GM23338 (cell line): ENCODE measurements at regions not wholly inside any gene's neighbourhood (a gene's known extent, or its start where the extent isn't known, plus 50 kb on each side); places are given as distances from the start of the nearest gene placed in this dataset.

Experiments
- ATAC-seq: fragments of 200-7000 bp; cut with Tn5 transposase; 3 replicates; pipeline ENCODE4 v1.9.1; 2020
- DNase-seq: peaks from one replicate; pipeline ENCODE4 v3.0.0-alpha.2; 2015; ENCODE audit warnings: low spot score
- H2AFZ ChIP-seq: fragments of 200-600 bp; sonication (generic); 2 replicates; pipeline ENCODE4 v1.8.0; 2016; ENCODE audit warnings: antibody characterized with exemption, mild to moderate bottlenecking, moderate library complexity
- H3F3A ChIP-seq: fragments of 200-600 bp; sonication (generic); replicated peaks from 2 replicates; pipeline ENCODE4 v1.8.0; 2017; ENCODE audit warnings: antibody characterized with exemption, mixed run types, low read depth
- H3K27ac ChIP-seq: fragments of 200-600 bp; sonication (generic); 2 replicates; pipeline ENCODE4 v1.6.1; 2016; ENCODE audit warnings: low read depth
- H3K27me3 ChIP-seq: fragments of 200-600 bp; sonication (generic); 2 replicates; pipeline ENCODE4 v1.8.0; 2016; ENCODE audit warnings: mild to moderate bottlenecking, mixed run types, moderate library complexity; ENCODE audit not compliant: insufficient read depth
- H3K36me3 ChIP-seq: fragments of 200-600 bp; sonication (generic); 2 replicates; pipeline ENCODE4 v1.8.0; 2016; ENCODE audit warnings: mild to moderate bottlenecking; ENCODE audit not compliant: insufficient read depth
- H3K4me1 ChIP-seq: fragments of 200-600 bp; sonication (generic); 2 replicates; pipeline ENCODE4 v1.8.0; 2016; ENCODE audit warnings: mild to moderate bottlenecking, moderate library complexity; ENCODE audit not compliant: insufficient read depth
- H3K4me2 ChIP-seq: fragments of 200-600 bp; sonication (generic); 2 replicates; pipeline ENCODE4 v1.7.1; 2017; ENCODE audit warnings: mixed run types
- H3K4me3 ChIP-seq: fragments of 200-600 bp; sonication (generic); 2 replicates; pipeline ENCODE4 v1.6.1; 2016; ENCODE audit warnings: mixed run types
- H3K79me2 ChIP-seq: fragments of 200-600 bp; sonication (generic); replicated peaks from 2 replicates; pipeline ENCODE4 v1.8.0; 2017; ENCODE audit warnings: mild to moderate bottlenecking; ENCODE audit not compliant: insufficient read depth
- H3K9me2 ChIP-seq: fragments of 200-600 bp; sonication (generic); 2 replicates; pipeline ENCODE4 v1.8.0; 2017; ENCODE audit not compliant: insufficient read depth
- H4K20me1 ChIP-seq: fragments of 200-600 bp; sonication (generic); replicated peaks from 2 replicates; pipeline ENCODE4 v1.8.0; 2017; ENCODE audit warnings: mild to moderate bottlenecking; ENCODE audit not compliant: insufficient read depth
- H3K27ac Mint-ChIP-seq: 2 replicates; pipeline ENCODE4 v1.8.0; 2020; ENCODE audit warnings: inconsistent platforms, mild to moderate bottlenecking, moderate library complexity, mixed read lengths
- H3K27me3 Mint-ChIP-seq: 3 replicates; pipeline ENCODE4 v1.8.0; 2022; ENCODE audit warnings: low read depth, mild to moderate bottlenecking, moderate library complexity, mixed read lengths, inconsistent platforms; ENCODE audit not compliant: insufficient read depth, poor library complexity
- H3K36me3 Mint-ChIP-seq: 3 replicates; pipeline ENCODE4 v1.8.0; 2021; ENCODE audit warnings: low read depth, mild to moderate bottlenecking, inconsistent platforms, moderate library complexity, mixed read lengths
- H3K4me1 Mint-ChIP-seq: 3 replicates; pipeline ENCODE4 v1.8.0; 2020; ENCODE audit warnings: mild to moderate bottlenecking, inconsistent platforms, mixed read lengths
- H3K4me3 Mint-ChIP-seq: 3 replicates; pipeline ENCODE4 v1.8.0; 2021; ENCODE audit warnings: moderate library complexity, mild to moderate bottlenecking, inconsistent platforms, mixed read lengths
- H3K9me3 Mint-ChIP-seq: 3 replicates; pipeline ENCODE4 v1.8.0; 2020; ENCODE audit warnings: moderate library complexity, mild to moderate bottlenecking, inconsistent platforms, mixed read lengths
- CREB1 ChIP-seq: fragments of 250-450 bp; sonication (Bioruptor Pico); IDR thresholded peaks from 2 replicates; pipeline ENCODE4 v1.5.0; 2020; ENCODE audit warnings: low read depth, mild to moderate bottlenecking, moderate library complexity
- CTCF ChIP-seq, 2 experiments: fragments of 200-600 bp in 1 of 2; sonication (generic) in 1 of 2; conservative IDR thresholded peaks; 2 replicates each; pipeline versions ENCODE4 v1.5.1 to v1.6.1; 2016 to 2017; ENCODE audit warnings: antibody characterized with exemption in 2 of 2, low read depth in 2 of 2, mild to moderate bottlenecking in 2 of 2, moderate library complexity in 1 of 2
- ETS1 ChIP-seq: IDR thresholded peaks from 2 replicates; pipeline ENCODE4 v1.6.1; 2016; ENCODE audit warnings: antibody characterized with exemption
- EZH2 ChIP-seq: fragments of 200-600 bp; sonication (generic); IDR thresholded peaks from one replicate; pipeline ENCODE4 v1.8.0; 2017; ENCODE audit warnings: antibody characterized with exemption, mild to moderate bottlenecking, low read depth; ENCODE audit not compliant: unreplicated experiment
- EZH2phosphoT487 ChIP-seq: fragments of 200-600 bp; sonication (generic); IDR thresholded peaks from one replicate; pipeline ENCODE4 v1.8.1; 2018; ENCODE audit warnings: antibody characterized with exemption; ENCODE audit not compliant: unreplicated experiment
- NANOG ChIP-seq: IDR thresholded peaks from 2 replicates; pipeline ENCODE4 v1.6.1; 2016; ENCODE audit warnings: antibody characterized with exemption, borderline replicate concordance
- POLR2AphosphoS5 ChIP-seq: IDR thresholded peaks from 2 replicates; pipeline ENCODE4 v1.6.1; 2016; ENCODE audit warnings: antibody characterized with exemption, low read depth
- REST ChIP-seq: IDR thresholded peaks from one replicate; pipeline ENCODE4 v1.6.1; 2018; ENCODE audit warnings: antibody characterized with exemption; ENCODE audit not compliant: unreplicated experiment
- STAT1 ChIP-seq: IDR thresholded peaks from one replicate; pipeline ENCODE4 v1.6.1; 2016; ENCODE audit warnings: antibody characterized with exemption; ENCODE audit not compliant: unreplicated experiment
- ZNF114 ChIP-seq: fragments of 250-450 bp; sonication (Bioruptor Pico); IDR thresholded peaks from 2 replicates; pipeline ENCODE4 v1.5.0; 2020; ENCODE audit warnings: mild to moderate bottlenecking, moderate library complexity
- ZNF331 ChIP-seq: fragments of 250-450 bp; sonication (Bioruptor Pico); IDR thresholded peaks from 2 replicates; pipeline ENCODE4 v1.5.0; 2020; ENCODE audit warnings: low read depth, mild to moderate bottlenecking, moderate library complexity

GRCh38 chr20:60142587-60142986 lies 184.4 kb downstream of the CDH26 start:
- TF ChIP-seq ZNF114, result no peak
- no peak for TF ChIP-seq CREB1
- TF ChIP-seq EZH2, result no peak
- no peak for TF ChIP-seq ZNF331 (CRISPR knock-in tag)
- no peak for TF ChIP-seq EZH2phosphoT487
- no peak for TF ChIP-seq CTCF (conservative IDR thresholded peaks at IDR 0.05; ENCODE audit: low read depth in 2 of 2)
- TF ChIP-seq STAT1, result no peak
- TF ChIP-seq REST, result no peak
- peaks cover 20% of the 10 kb centered on the region for H3K4me1 Mint-ChIP-seq
- ATAC-seq, result no peak

GRCh38 chr20:60143261-60143842 lies 185.1 kb downstream of the CDH26 start:
- no peaks in the 10 kb centered on the region for H4K20me1 ChIP-seq
- no peak overlapping the region for H3K4me2 ChIP-seq
- no peak overlapping the region for H3K4me3 ChIP-seq
- TF ChIP-seq ZNF114, result no peak
- no peak for TF ChIP-seq EZH2phosphoT487
- no peak for TF ChIP-seq CREB1
- no peak for TF ChIP-seq EZH2
- TF ChIP-seq CTCF (conservative IDR thresholded peaks at IDR 0.05; ENCODE audit: low read depth in 2 of 2), result no peak
- no peak for TF ChIP-seq NANOG
- TF ChIP-seq ZNF331 (CRISPR knock-in tag), result no peak
- TF ChIP-seq POLR2AphosphoS5, result no peak
- TF ChIP-seq ETS1, result no peak

More at GRCh38 chr20:60142587-60142986, 184.4 kb downstream of the CDH26 start:
- no peaks in the 10 kb centered on the region for H3K36me3 ChIP-seq
- no peaks in the 10 kb centered on the region for H4K20me1 ChIP-seq
- no peak for DNase-seq
- no peaks in the 10 kb centered on the region for H3K36me3 Mint-ChIP-seq
- no peak overlapping the region for H2AFZ ChIP-seq
- no peak overlapping the region for H3K4me2 ChIP-seq
- no peaks in the 10 kb centered on the region; the same call in 1 of the 2 replicates for H3K4me1 ChIP-seq
- H3K27ac ChIP-seq, result no peak overlapping the region
- no peak overlapping the region for H3K27ac Mint-ChIP-seq
- no peaks in the 10 kb centered on the region for H3K9me2 ChIP-seq
- no peaks in the 10 kb centered on the region for H3K27me3 ChIP-seq
- H3K4me3 Mint-ChIP-seq, result no peak overlapping the region
- H3K9me3 Mint-ChIP-seq, result no peaks in the 10 kb centered on the region
- no peak overlapping the region for H3K4me3 ChIP-seq
- no peaks in the 10 kb centered on the region for H3F3A ChIP-seq
- H3K27me3 Mint-ChIP-seq, result peaks cover 6% of the 10 kb centered on the region
- H3K79me2 ChIP-seq, result no peaks in the 10 kb centered on the region

More at GRCh38 chr20:60143261-60143842, 185.1 kb downstream of the CDH26 start:
- Histone ChIP-seq H3F3A (no peaks in the 10 kb centered on the region), H2AFZ (no peak overlapping the region), H3K36me3 (no peaks in the 10 kb centered on the region), H3K27me3 (no peaks in the 10 kb centered on the region), H3K4me1 (no peaks in the 10 kb centered on the region; the same call in 1 of the 2 replicates), H3K79me2 (no peaks in the 10 kb centered on the region), H3K27ac (no peak overlapping the region), H3K9me2 (no peaks in the 10 kb centered on the region)
- H3K27ac Mint-ChIP-seq, result no peak overlapping the region
- H3K4me1 Mint-ChIP-seq, result peaks cover 20% of the 10 kb centered on the region
- ATAC-seq (no peak), DNase-seq (no peak)
- no peaks in the 10 kb centered on the region for H3K9me3 Mint-ChIP-seq
- peaks cover 6% of the 10 kb centered on the region for H3K27me3 Mint-ChIP-seq
- no peak overlapping the region for H3K4me3 Mint-ChIP-seq
- H3K36me3 Mint-ChIP-seq, result no peaks in the 10 kb centered on the region
